IMR-90 (cell line): ENCODE measurements at regions not wholly inside any gene's neighbourhood (a gene's known extent, or its start where the extent isn't known, plus 50 kb on each side); places are given as distances from the start of the nearest gene placed in this dataset.

Experiments used
- ATAC-seq: fragments of 200-7000 bp; cut with Tn5 transposase; 2 replicates; pipeline ENCODE4 v1.9.1; 2020; ENCODE audit warnings: low read depth, mild to moderate bottlenecking, moderate library complexity
- BruUV-seq: library from RNA; stranded (reverse); fragments of 400-500 nt; replicated peaks from 2 replicates; lab custom pipeline; 2021; lab: Mats Ljungman, UMichigan
- CTCF ChIA-PET: fragments of 300-600 bp; formaldehyde crosslinking; extraction: SDS; loops from one replicate; lab custom pipeline; 2021; ENCODE audit warnings: antibody characterized with exemption; lab: Yijun Ruan, JAX
- POLR2A ChIA-PET: fragments of 300-600 bp; sonication (Branson Sonifier 250); formaldehyde crosslinking; loops from one replicate; lab custom pipeline; 2022; ENCODE audit warnings: antibody characterized with exemption; ENCODE audit not compliant: unreplicated experiment; lab: Charles Lee
- DNase-seq: peaks from one replicate; pipeline ENCODE4 v3.0.0; 2013
- H2AFZ ChIP-seq: replicated peaks from 2 replicates; pipeline ENCODE3; 2013; ENCODE audit warnings: low read length, mild to moderate bottlenecking; ENCODE audit not compliant: poor library complexity
- H2AK5ac ChIP-seq: 2 replicates; pipeline ENCODE4 v1.6.1; 2013; ENCODE audit warnings: low read depth, low read length, inconsistent platforms
- H2AK9ac ChIP-seq: replicated peaks from 2 replicates; pipeline ENCODE3; 2013; ENCODE audit warnings: mild to moderate bottlenecking, low read depth, low read length, moderate library complexity; ENCODE audit not compliant: poor library complexity
- H2BK120ac ChIP-seq: 2 replicates; pipeline ENCODE4 v1.6.1; 2013; ENCODE audit warnings: low read depth, low read length, inconsistent platforms
- H2BK15ac ChIP-seq: 3 replicates; pipeline ENCODE4 v1.6.1; 2013; ENCODE audit warnings: low read depth, low read length, inconsistent platforms
- H2BK20ac ChIP-seq: 2 replicates; pipeline ENCODE4 v1.6.1; 2013; ENCODE audit warnings: low read depth, mild to moderate bottlenecking, inconsistent platforms, low read length, moderate library complexity
- H2BK5ac ChIP-seq: 2 replicates; pipeline ENCODE4 v1.6.1; 2013; ENCODE audit warnings: mild to moderate bottlenecking, low read depth, low read length, inconsistent platforms; ENCODE audit not compliant: poor library complexity, severe bottlenecking
- H3K14ac ChIP-seq: replicated peaks from 2 replicates; pipeline ENCODE4 v1.6.1; 2013; ENCODE audit warnings: low read depth, low read length, inconsistent platforms
- H3K18ac ChIP-seq: 2 replicates; pipeline ENCODE4 v1.6.1; 2013; ENCODE audit warnings: low read depth, low read length, control low read depth
- H3K23ac ChIP-seq: 2 replicates; pipeline ENCODE4 v1.6.1; 2013; ENCODE audit warnings: low read depth, low read length, inconsistent platforms
- H3K27ac ChIP-seq: 2 replicates; pipeline ENCODE4 v1.5.1; 2013; ENCODE audit warnings: mild to moderate bottlenecking, control low read depth, low read length; ENCODE audit not compliant: insufficient read depth
- H3K27me3 ChIP-seq: 2 replicates; pipeline ENCODE4 v1.6.1; 2013; ENCODE audit warnings: low read length; ENCODE audit not compliant: control insufficient read depth, insufficient read depth
- H3K36me3 ChIP-seq: 2 replicates; pipeline ENCODE4 v1.6.1; 2013; ENCODE audit warnings: low read length, mixed read lengths; ENCODE audit not compliant: control insufficient read depth, insufficient read depth
- H3K4ac ChIP-seq: 2 replicates; pipeline ENCODE4 v1.6.1; 2013; ENCODE audit warnings: low read depth, low read length, inconsistent platforms
- H3K4me1 ChIP-seq: 2 replicates; pipeline ENCODE4 v1.6.1; 2013; ENCODE audit warnings: low read length, mixed read lengths; ENCODE audit not compliant: control insufficient read depth, insufficient read depth
- H3K4me2 ChIP-seq: 2 replicates; pipeline ENCODE4 v1.6.1; 2013; ENCODE audit warnings: low read depth, mild to moderate bottlenecking, control low read depth, low read length, moderate library complexity
- H3K4me3 ChIP-seq: 2 replicates; pipeline ENCODE4 v1.5.1; 2013; ENCODE audit warnings: low read depth, mild to moderate bottlenecking, control low read depth, low read length, moderate library complexity; ENCODE audit not compliant: insufficient read depth
- H3K56ac ChIP-seq: 2 replicates; pipeline ENCODE4 v1.6.1; 2013; ENCODE audit warnings: low read length, inconsistent platforms; ENCODE audit not compliant: insufficient read depth; ENCODE audit errors: extremely low read depth
- H3K79me1 ChIP-seq, 2 experiments: 2 replicates each; pipeline ENCODE4 v1.6.1; 2013; ENCODE audit warnings: low read length in 2 of 2, inconsistent platforms in 1 of 2, low read depth in 1 of 2
- H3K9ac ChIP-seq: 2 replicates; pipeline ENCODE4 v1.6.1; 2013; ENCODE audit warnings: low read depth, low read length, control low read depth
- H3K9me1 ChIP-seq: 2 replicates; pipeline ENCODE4 v1.6.1; 2013; ENCODE audit warnings: low read length, inconsistent platforms; ENCODE audit not compliant: insufficient read depth
- H3K9me3 ChIP-seq: 2 replicates; pipeline ENCODE4 v1.6.1; 2013; ENCODE audit warnings: low read length; ENCODE audit not compliant: control insufficient read depth, insufficient read depth
- H4K20me1 ChIP-seq: 2 replicates; pipeline ENCODE4 v1.6.1; 2013; ENCODE audit warnings: low read length, inconsistent platforms; ENCODE audit not compliant: insufficient read depth
- H4K5ac ChIP-seq: 2 replicates; pipeline ENCODE4 v1.6.1; 2013; ENCODE audit warnings: mild to moderate bottlenecking, low read depth, low read length, control low read depth
- H4K8ac ChIP-seq, 2 experiments: 2 replicates each; pipeline ENCODE4 v1.6.1; 2013; ENCODE audit warnings: low read depth in 2 of 2, low read length in 2 of 2, control low read depth in 1 of 2, inconsistent platforms in 1 of 2
- H4K91ac ChIP-seq: 2 replicates; pipeline ENCODE4 v1.6.1; 2013; ENCODE audit warnings: low read depth, low read length, inconsistent platforms; ENCODE audit not compliant: insufficient read depth
- BHLHE40 ChIP-seq: fragments of 150-350 bp; IDR thresholded peaks from 2 replicates; pipeline ENCODE4 v1.6.1; 2016; ENCODE audit warnings: mild to moderate bottlenecking, low read depth, low read length
- NFE2L2 ChIP-seq: fragments of 150-350 bp; IDR thresholded peaks from 2 replicates; pipeline ENCODE4 v1.6.1; 2016; ENCODE audit warnings: low read depth, mild to moderate bottlenecking, low read length
- POLR2A ChIP-seq: IDR thresholded peaks from 2 replicates; pipeline ENCODE4 v1.6.1; 2012; ENCODE audit warnings: mild to moderate bottlenecking, low read depth, low read length
- WGBS, 2 experiments: methylation state at CpG; one replicate each; pipeline versions ENCODE4 v1.1.5 to v1.1.7; 2013; ENCODE audit warnings: missing lambda C conversion rate in 2 of 2; ENCODE audit not compliant: insufficient read length in 1 of 2; ENCODE audit errors: extremely low coverage in 2 of 2; 5-methylcytosine and 5-hydroxymethylcytosine counted together
- dilution Hi-C: fragments of 300-500 bp; cut with HindIII; formaldehyde crosslinking; loops from one replicate; pipeline ENCODE4 v1.14.3; 2018; ENCODE audit warnings: low sequenced_read_pairs; ENCODE audit not compliant: unreplicated experiment
- in situ Hi-C: fragments of 300-500 bp; cut with MboI; formaldehyde crosslinking; loops from 3 replicates; pipeline ENCODE4 v1.14.3; 2019; ENCODE audit warnings: low sequenced_read_pairs, inconsistent platforms, mixed read lengths
- intact Hi-C: fragments of 100-400 bp; cut with micrococcal nuclease; formaldehyde crosslinking; loops from 2 replicates; pipeline ENCODE4 v1.10.0; 2022
- TF ChIP-seq, protein P1 (sequence below): conservative IDR thresholded peaks from 2 replicates; pipeline ENCODE4 v1.5.1; 2012; ENCODE audit warnings: mild to moderate bottlenecking, low read depth, low read length, improper control_type of control experiment
- TF ChIP-seq, protein P2 (sequence below): fragments of 150-350 bp; IDR thresholded peaks from 2 replicates; pipeline ENCODE4 v1.6.1; 2017; ENCODE audit warnings: mild to moderate bottlenecking, antibody characterized with exemption, low read length, low read depth

DNA sequence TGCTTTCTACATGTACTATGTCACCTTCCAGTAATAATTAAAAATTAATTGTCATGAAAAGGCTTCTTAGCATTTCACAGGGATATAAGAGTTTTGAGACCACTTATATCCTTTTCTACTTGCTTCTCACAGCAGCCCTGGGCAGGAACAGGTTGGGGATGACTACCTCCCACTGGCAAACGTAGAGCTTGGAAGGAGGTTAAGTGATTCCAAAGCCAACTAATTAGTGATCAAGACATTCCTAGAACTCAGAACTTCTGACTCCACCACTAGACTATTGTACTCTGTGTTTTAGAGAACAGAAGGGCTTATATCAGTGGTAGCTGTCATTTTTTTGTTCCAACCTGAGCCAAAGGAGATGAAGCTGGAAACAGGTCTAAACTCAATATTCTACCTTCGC lies 364.5 kb upstream of the BOD1L1 start:
- Histone ChIP-seq H2AK5ac (no peak overlapping the region), H3K4ac (no peak overlapping the region), H2BK15ac (no peak overlapping the region), H3K9me1 (peaks cover 5% of the 10 kb centered on the region), H2BK120ac (no peak overlapping the region), H4K8ac (no peak overlapping the region), H3K9me3 (no peaks in the 10 kb centered on the region), H3K9ac (no peak overlapping the region), H3K79me1 (no peaks in the 10 kb centered on the region), H2AFZ (no peak overlapping the region), H3K4me1 (peaks cover 16% of the 10 kb centered on the region), H3K4me3 (no peak overlapping the region), H3K27ac (no peak overlapping the region), H3K56ac (no peak overlapping the region), H2BK20ac (no peak overlapping the region), H4K5ac (no peak overlapping the region), H2AK9ac (no peak overlapping the region), H4K20me1 (no peaks in the 10 kb centered on the region), H3K14ac (no peak overlapping the region), H2BK5ac (no peak overlapping the region), H3K23ac (no peak overlapping the region), H3K36me3 (no peaks in the 10 kb centered on the region), H4K91ac (no peak overlapping the region), H3K4me2 (no peak overlapping the region), H3K18ac (no peak overlapping the region), H3K27me3 (no peaks in the 10 kb centered on the region)
- no TSS peak for BruUV-seq
- TF ChIP-seq BHLHE40 = no peak
- no peak for TF ChIP-seq POLR2A
- TF ChIP-seq, protein P1, sequence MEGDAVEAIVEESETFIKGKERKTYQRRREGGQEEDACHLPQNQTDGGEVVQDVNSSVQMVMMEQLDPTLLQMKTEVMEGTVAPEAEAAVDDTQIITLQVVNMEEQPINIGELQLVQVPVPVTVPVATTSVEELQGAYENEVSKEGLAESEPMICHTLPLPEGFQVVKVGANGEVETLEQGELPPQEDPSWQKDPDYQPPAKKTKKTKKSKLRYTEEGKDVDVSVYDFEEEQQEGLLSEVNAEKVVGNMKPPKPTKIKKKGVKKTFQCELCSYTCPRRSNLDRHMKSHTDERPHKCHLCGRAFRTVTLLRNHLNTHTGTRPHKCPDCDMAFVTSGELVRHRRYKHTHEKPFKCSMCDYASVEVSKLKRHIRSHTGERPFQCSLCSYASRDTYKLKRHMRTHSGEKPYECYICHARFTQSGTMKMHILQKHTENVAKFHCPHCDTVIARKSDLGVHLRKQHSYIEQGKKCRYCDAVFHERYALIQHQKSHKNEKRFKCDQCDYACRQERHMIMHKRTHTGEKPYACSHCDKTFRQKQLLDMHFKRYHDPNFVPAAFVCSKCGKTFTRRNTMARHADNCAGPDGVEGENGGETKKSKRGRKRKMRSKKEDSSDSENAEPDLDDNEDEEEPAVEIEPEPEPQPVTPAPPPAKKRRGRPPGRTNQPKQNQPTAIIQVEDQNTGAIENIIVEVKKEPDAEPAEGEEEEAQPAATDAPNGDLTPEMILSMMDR = no peak
- TF ChIP-seq NFE2L2 = no peak
- TF ChIP-seq, protein P2, sequence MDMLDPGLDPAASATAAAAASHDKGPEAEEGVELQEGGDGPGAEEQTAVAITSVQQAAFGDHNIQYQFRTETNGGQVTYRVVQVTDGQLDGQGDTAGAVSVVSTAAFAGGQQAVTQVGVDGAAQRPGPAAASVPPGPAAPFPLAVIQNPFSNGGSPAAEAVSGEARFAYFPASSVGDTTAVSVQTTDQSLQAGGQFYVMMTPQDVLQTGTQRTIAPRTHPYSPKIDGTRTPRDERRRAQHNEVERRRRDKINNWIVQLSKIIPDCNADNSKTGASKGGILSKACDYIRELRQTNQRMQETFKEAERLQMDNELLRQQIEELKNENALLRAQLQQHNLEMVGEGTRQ = no peak
- CTCF ChIA-PET = no interaction called here
- intact Hi-C loops = no loop called here
- WGBS, 2 experiments = 88% methylated on average over 1 of the region's 2 CpGs; no CpG with 5 or more reads in 1 of the 2 experiments
- dilution Hi-C loops = no loop called here
- ATAC-seq (no peak), DNase-seq (no peak)
- in situ Hi-C loops = no loop called here
- POLR2A ChIA-PET = no interaction called here
